Mammary epithelial cell (primary cell): ENCODE measurements at regions not wholly inside any gene's neighbourhood (a gene's known extent, or its start where the extent isn't known, plus 50 kb on each side); places are given as distances from the start of the nearest gene placed in this dataset.

Experiments used
- EZH2 ChIP-seq: IDR thresholded peaks from 2 replicates; pipeline ENCODE4 v1.6.1; 2012; ENCODE audit warnings: low read length, inconsistent platforms, borderline replicate concordance
- TF ChIP-seq, protein P1 (sequence below), 2 donors: IDR thresholded peaks in 1 of 2; conservative IDR thresholded peaks in 1 of 2; 2 replicates each; pipeline ENCODE4 v1.5.1; 2011 to 2012; ENCODE audit warnings: inconsistent platforms in 2 of 2, low read length in 2 of 2, mild to moderate bottlenecking in 2 of 2, control low read depth in 1 of 2, low read depth in 1 of 2; ENCODE audit not compliant: insufficient read depth in 1 of 2; ENCODE audit errors: extremely low read depth in 1 of 2

DNA sequence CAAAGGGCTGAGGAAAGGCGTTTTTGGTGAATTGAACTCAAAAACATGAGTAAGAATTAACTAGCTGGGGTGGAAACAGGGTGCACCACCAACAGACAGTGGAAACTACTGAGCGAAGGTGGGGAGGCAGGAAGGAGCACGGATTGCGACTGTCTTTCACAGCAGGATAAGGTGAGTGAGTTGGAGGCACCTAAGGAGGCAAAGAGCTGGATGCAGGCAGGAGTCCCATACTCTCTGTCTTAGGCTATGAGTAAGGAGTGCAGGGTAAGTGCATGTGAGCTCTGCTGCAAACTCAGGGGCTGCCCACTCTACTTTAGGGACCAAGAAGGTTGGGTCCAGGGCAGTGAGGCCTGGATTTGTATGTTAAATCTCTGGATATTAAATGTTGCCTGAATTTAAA is 333.1 kb upstream of the ZNF521 start:
- TF ChIP-seq, protein P1, sequence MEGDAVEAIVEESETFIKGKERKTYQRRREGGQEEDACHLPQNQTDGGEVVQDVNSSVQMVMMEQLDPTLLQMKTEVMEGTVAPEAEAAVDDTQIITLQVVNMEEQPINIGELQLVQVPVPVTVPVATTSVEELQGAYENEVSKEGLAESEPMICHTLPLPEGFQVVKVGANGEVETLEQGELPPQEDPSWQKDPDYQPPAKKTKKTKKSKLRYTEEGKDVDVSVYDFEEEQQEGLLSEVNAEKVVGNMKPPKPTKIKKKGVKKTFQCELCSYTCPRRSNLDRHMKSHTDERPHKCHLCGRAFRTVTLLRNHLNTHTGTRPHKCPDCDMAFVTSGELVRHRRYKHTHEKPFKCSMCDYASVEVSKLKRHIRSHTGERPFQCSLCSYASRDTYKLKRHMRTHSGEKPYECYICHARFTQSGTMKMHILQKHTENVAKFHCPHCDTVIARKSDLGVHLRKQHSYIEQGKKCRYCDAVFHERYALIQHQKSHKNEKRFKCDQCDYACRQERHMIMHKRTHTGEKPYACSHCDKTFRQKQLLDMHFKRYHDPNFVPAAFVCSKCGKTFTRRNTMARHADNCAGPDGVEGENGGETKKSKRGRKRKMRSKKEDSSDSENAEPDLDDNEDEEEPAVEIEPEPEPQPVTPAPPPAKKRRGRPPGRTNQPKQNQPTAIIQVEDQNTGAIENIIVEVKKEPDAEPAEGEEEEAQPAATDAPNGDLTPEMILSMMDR (conservative IDR thresholded peaks at IDR 0.05 in 1 of 2, IDR thresholded peaks at IDR 0.05 in 1 of 2; ENCODE audit: extremely low read depth in 1 of 2, insufficient read depth in 1 of 2, low read depth in 1 of 2, low read length in 2 of 2): no peak
- TF ChIP-seq EZH2: no peak
